GM12878 (cell line): ENCODE measurements at regions not wholly inside any gene's neighbourhood (a gene's known extent, or its start where the extent isn't known, plus 50 kb on each side); places are given as distances from the start of the nearest gene placed in this dataset.

ENCODE experiments used
- ATAC-seq: fragments of 200-7000 bp; cut with Tn5 transposase; 3 replicates; pipeline ENCODE4 v1.9.1; 2020; ENCODE audit warnings: mild to moderate bottlenecking, moderate library complexity
- BruUV-seq: library from RNA; stranded (reverse); fragments of 400-500 nt; replicated peaks from 2 replicates; lab custom pipeline; 2021; lab: Mats Ljungman, UMichigan
- CTCF ChIA-PET: fragments of 300-600 bp; sonication (Branson Sonifier 250); formaldehyde crosslinking; extraction: SDS; loops from one replicate; lab custom pipeline; 2021; ENCODE audit warnings: inconsistent platforms; lab: Yijun Ruan, JAX
- POLR2A ChIA-PET: fragments of 350-600 bp; formaldehyde crosslinking; extraction: SDS; loops from one replicate; lab custom pipeline; 2021; ENCODE audit warnings: inconsistent platforms; lab: Charles Lee
- RAD21 ChIA-PET: fragments of 300-600 bp; sonication (Branson Sonifier 250); formaldehyde crosslinking; loops from one replicate; lab custom pipeline; 2023; ENCODE audit warnings: antibody characterized with exemption; ENCODE audit not compliant: unreplicated experiment; lab: Charles Lee
- SMC1A ChIA-PET: fragments of 300-600 bp; sonication (Branson Sonifier 250); formaldehyde crosslinking; loops from one replicate; lab custom pipeline; 2023; ENCODE audit not compliant: unreplicated experiment, uncharacterized antibody; lab: Charles Lee
- DNase-seq: peaks from one replicate; pipeline ENCODE4 v3.0.0-alpha.2; 2011; ENCODE audit warnings: low read depth, low spot score
- FAIRE-seq: peaks from 3 replicates; lab custom pipeline; 2011; peaks lifted over from hg19 to GRCh38; lab: Jason Lieb, UNC
- H2AFZ ChIP-seq: 2 replicates; pipeline ENCODE4 v1.6.0; 2011; ENCODE audit warnings: low read depth, low read length, control low read depth; ENCODE audit not compliant: control insufficient read depth
- H3K27ac ChIP-seq: 2 replicates; pipeline ENCODE4 v1.5.1; 2011; ENCODE audit warnings: control low read depth; ENCODE audit not compliant: control insufficient read depth, insufficient read depth
- H3K27me3 ChIP-seq, 2 experiments: replicated peaks in 1 of 2; 2 replicates each; pipeline versions ENCODE4 v1.6.0 to v1.6.1; 2011; ENCODE audit warnings: low read length in 1 of 2; ENCODE audit not compliant: control insufficient read depth in 2 of 2, insufficient read depth in 2 of 2
- H3K36me3 ChIP-seq, 2 experiments: 2 replicates each; pipeline ENCODE4 v1.5.1; 2011; ENCODE audit warnings: low read length in 1 of 2; ENCODE audit not compliant: control insufficient read depth in 2 of 2, insufficient read depth in 2 of 2
- H3K4me1 ChIP-seq: 2 replicates; pipeline ENCODE4 v1.6.1; 2011; ENCODE audit warnings: mild to moderate bottlenecking, low read length, moderate library complexity, mixed read lengths; ENCODE audit not compliant: control insufficient read depth, insufficient read depth
- H3K4me2 ChIP-seq: 2 replicates; pipeline ENCODE4 v1.6.0; 2011; ENCODE audit warnings: control low read depth; ENCODE audit not compliant: control insufficient read depth, insufficient read depth
- H3K4me3 ChIP-seq: fragments of 200-600 bp; sonication (generic); 2 replicates; pipeline ENCODE4 v1.5.1; 2016
- H3K79me2 ChIP-seq: 2 replicates; pipeline ENCODE4 v1.6.0; 2011; ENCODE audit warnings: low read length; ENCODE audit not compliant: control insufficient read depth, insufficient read depth
- H3K9ac ChIP-seq: 2 replicates; pipeline ENCODE4 v1.8.0; 2011; ENCODE audit warnings: low read length, control low read depth, mixed read lengths; ENCODE audit not compliant: control insufficient read depth, insufficient read depth
- H3K9me3 ChIP-seq: replicated peaks from 3 replicates; pipeline ENCODE4 v1.5.1; 2011; ENCODE audit warnings: mild to moderate bottlenecking, low read length; ENCODE audit not compliant: control insufficient read depth, insufficient read depth
- H4K20me1 ChIP-seq: 2 replicates; pipeline ENCODE4 v1.6.0; 2011; ENCODE audit not compliant: control insufficient read depth, insufficient read depth
- BRCA1 ChIP-seq: IDR thresholded peaks from 2 replicates; pipeline ENCODE4 v1.6.1; 2011; ENCODE audit warnings: low read depth, low read length, improper control_type of control experiment
- CBFB ChIP-seq: IDR thresholded peaks from 2 replicates; pipeline ENCODE4 v1.6.1; 2016; ENCODE audit warnings: antibody characterized with exemption, low read depth
- CBX5 ChIP-seq: sonication (generic); IDR thresholded peaks from 2 replicates; pipeline ENCODE4 v1.6.1; 2016; ENCODE audit warnings: low read depth, moderate library complexity, mild to moderate bottlenecking, inconsistent platforms
- CHD1 ChIP-seq: IDR thresholded peaks from 2 replicates; pipeline ENCODE4 v1.6.1; 2012; ENCODE audit warnings: low read depth, low read length, improper control_type of control experiment
- DPF2 ChIP-seq: fragments of 450-650 bp; IDR thresholded peaks from 2 replicates; pipeline ENCODE4 v1.6.1; 2017; ENCODE audit warnings: mild to moderate bottlenecking
- ETV6 ChIP-seq, 2 experiments: fragments of 450-650 bp in 1 of 2; IDR thresholded peaks in 1 of 2; conservative IDR thresholded peaks in 1 of 2; 2 replicates each; pipeline ENCODE4 v1.6.1; 2014; ENCODE audit warnings: antibody characterized with exemption in 1 of 2, borderline replicate concordance in 1 of 2, low read depth in 1 of 2, mild to moderate bottlenecking in 1 of 2, moderate library complexity in 1 of 2
- IKZF2 ChIP-seq, 2 experiments: fragments of 450-650 bp; IDR thresholded peaks; 2 replicates each; pipeline ENCODE4 v1.6.1; 2017; ENCODE audit warnings: mild to moderate bottlenecking in 2 of 2, moderate library complexity in 2 of 2
- KDM1A ChIP-seq: fragments of 200-600 bp; sonication (generic); IDR thresholded peaks from 2 replicates; pipeline ENCODE4 v1.6.1; 2016; ENCODE audit warnings: borderline replicate concordance
- MYB ChIP-seq: fragments of 150-350 bp; IDR thresholded peaks from 2 replicates; pipeline ENCODE4 v1.6.1; 2014; ENCODE audit warnings: mild to moderate bottlenecking, low read depth, low read length, borderline replicate concordance
- NFIC ChIP-seq: IDR thresholded peaks from 2 replicates; pipeline ENCODE4 v1.6.1; 2012; ENCODE audit warnings: low read depth, mild to moderate bottlenecking, inconsistent platforms, low read length, moderate library complexity
- NR2C2 ChIP-seq: IDR thresholded peaks from 2 replicates; pipeline ENCODE4 v1.6.1; 2011; ENCODE audit warnings: borderline replicate concordance, low read depth; ENCODE audit not compliant: control insufficient read depth, insufficient read length
- POLR2AphosphoS5 ChIP-seq: IDR thresholded peaks from 2 replicates; pipeline ENCODE4 v1.6.1; 2011; ENCODE audit warnings: mild to moderate bottlenecking, low read length, inconsistent platforms
- POU2F2 ChIP-seq: IDR thresholded peaks from 3 replicates; pipeline ENCODE4 v1.6.1; 2011; ENCODE audit warnings: low read depth, mild to moderate bottlenecking, low read length, borderline replicate concordance
- RFX5 ChIP-seq: IDR thresholded peaks from 2 replicates; pipeline ENCODE4 v1.6.1; 2011; ENCODE audit warnings: low read depth, low read length, improper control_type of control experiment
- SMAD1 ChIP-seq: fragments of 450-650 bp; IDR thresholded peaks from 2 replicates; pipeline ENCODE4 v1.6.1; 2018; ENCODE audit warnings: mild to moderate bottlenecking, low read depth; ENCODE audit not compliant: partially characterized antibody
- SREBF2 ChIP-seq: IDR thresholded peaks from 2 replicates; pipeline ENCODE4 v1.6.1; 2012; ENCODE audit warnings: mild to moderate bottlenecking, low read length
- TBL1XR1 ChIP-seq: IDR thresholded peaks from 2 replicates; pipeline ENCODE4 v1.6.1; 2012; ENCODE audit warnings: low read depth, low read length, improper control_type of control experiment
- ZSCAN29 ChIP-seq: fragments of 450-650 bp; IDR thresholded peaks from 2 replicates; pipeline ENCODE4 v1.6.1; 2017; ENCODE audit warnings: mild to moderate bottlenecking, moderate library complexity
- WGBS: methylation state at CpG from one replicate; pipeline ENCODE4 v1.1.6; 2016; ENCODE audit warnings: low lambda C conversion rate; ENCODE audit not compliant: insufficient replicate concordance, insufficient coverage; ENCODE audit errors: missing lambda C conversion rate; 5-methylcytosine and 5-hydroxymethylcytosine counted together
- in situ Hi-C: fragments of 300-500 bp; cut with MboI; formaldehyde crosslinking; loops from 9 replicates; pipeline ENCODE4 v1.14.3; 2018; ENCODE audit warnings: mixed read lengths
- intact Hi-C: fragments of 100-400 bp; cut with micrococcal nuclease; formaldehyde crosslinking; loops from one replicate; pipeline ENCODE4 v1.14.2; 2022; ENCODE audit not compliant: unreplicated experiment
- TF ChIP-seq, protein P1 (sequence below): IDR thresholded peaks from 2 replicates; pipeline ENCODE4 v1.6.1; 2011; ENCODE audit warnings: mild to moderate bottlenecking, low read depth, low read length, moderate library complexity; ENCODE audit not compliant: insufficient replicate concordance

GRCh38 chr3:118688396-118688884 is 346.2 kb downstream of the IGSF11 start:
- POLR2A ChIA-PET = no interaction called here
- Histone ChIP-seq H3K9ac (no peak overlapping the region), H3K9me3 (no peaks in the 10 kb centered on the region), H3K79me2 (no peaks in the 10 kb centered on the region), H3K4me3 (no peak overlapping the region), H3K4me1 (no peaks in the 10 kb centered on the region), H3K27ac (no peak overlapping the region), H2AFZ (no peak overlapping the region), H3K36me3 (no peaks in the 10 kb centered on the region; a peak in 1 of 4 replicates), H3K27me3 (no peaks in the 10 kb centered on the region), H3K4me2 (no peak overlapping the region), H4K20me1 (no peaks in the 10 kb centered on the region)
- SMC1A ChIA-PET = no interaction called here
- CTCF ChIA-PET = interaction anchor here (1.8 kb wide), 1 partner anchor 139 kb away, joined by 3 read pairs; no protein-coding TSS in a partner anchor
- 68% methylated on average over 2 of the region's 2 CpGs for WGBS
- intact Hi-C loops (no loop called here), in situ Hi-C loops (no loop called here)
- FAIRE-seq (no peak), ATAC-seq (no peak), DNase-seq (no peak)
- RAD21 ChIA-PET = no interaction called here
- TF ChIP-seq CBFB (no peak), SMAD1 (no peak), MYB (no peak), CHD1 (no peak), NFIC (no peak), RFX5 (no peak), NR2C2 (no peak), DPF2 (no peak), ETV6 (conservative IDR thresholded peaks at IDR 0.05 in 1 of 2, IDR thresholded peaks at IDR 0.05 in 1 of 2; ENCODE audit: borderline replicate concordance in 1 of 2, low read depth in 1 of 2) (no peak), KDM1A (no peak), CBX5 (no peak), POLR2AphosphoS5 (no peak), ZSCAN29 (no peak), SREBF2 (no peak), POU2F2 (no peak), IKZF2 (IDR thresholded peaks at IDR 0.05) (no peak), BRCA1 (no peak), TBL1XR1 (no peak)
- TF ChIP-seq, protein P1, sequence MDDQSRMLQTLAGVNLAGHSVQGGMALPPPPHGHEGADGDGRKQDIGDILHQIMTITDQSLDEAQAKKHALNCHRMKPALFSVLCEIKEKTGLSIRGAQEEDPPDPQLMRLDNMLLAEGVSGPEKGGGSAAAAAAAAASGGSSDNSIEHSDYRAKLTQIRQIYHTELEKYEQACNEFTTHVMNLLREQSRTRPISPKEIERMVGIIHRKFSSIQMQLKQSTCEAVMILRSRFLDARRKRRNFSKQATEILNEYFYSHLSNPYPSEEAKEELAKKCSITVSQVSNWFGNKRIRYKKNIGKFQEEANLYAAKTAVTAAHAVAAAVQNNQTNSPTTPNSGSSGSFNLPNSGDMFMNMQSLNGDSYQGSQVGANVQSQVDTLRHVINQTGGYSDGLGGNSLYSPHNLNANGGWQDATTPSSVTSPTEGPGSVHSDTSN = no peak
- no TSS peak for BruUV-seq
